WTC11 (cell line): ENCODE measurements at regions not wholly inside any gene's neighbourhood (a gene's known extent, or its start where the extent isn't known, plus 50 kb on each side); places are given as distances from the start of the nearest gene placed in this dataset.

ENCODE experiments used
- CTCF ChIP-seq: fragments of 200-600 bp; IDR thresholded peaks from 2 replicates; pipeline ENCODE4 v1.8.0; 2022; ENCODE audit warnings: antibody characterized with exemption
- ZNF317 ChIP-seq: sonication (generic); formaldehyde crosslinking; IDR thresholded peaks from 2 replicates; pipeline ENCODE4 v1.8.1; 2023; ENCODE audit warnings: low read depth, mild to moderate bottlenecking, moderate library complexity, missing genetic modification reagents, borderline replicate concordance

- TF ChIP-seq CTCF (no peak), ZNF317 (CRISPR knock-in tag) (no peak)
Measured at GRCh38 chr14:55877942-55878341, 240.3 kb upstream of the PELI2 start.
